GM23338 (cell line): ENCODE measurements at regions not wholly inside any gene's neighbourhood (a gene's known extent, or its start where the extent isn't known, plus 50 kb on each side); places are given as distances from the start of the nearest gene placed in this dataset.

Experiments used
- ATAC-seq: fragments of 200-7000 bp; cut with Tn5 transposase; 3 replicates; pipeline ENCODE4 v1.9.1; 2020
- DNase-seq: peaks from one replicate; pipeline ENCODE4 v3.0.0-alpha.2; 2015; ENCODE audit warnings: low spot score
- H2AFZ ChIP-seq: fragments of 200-600 bp; sonication (generic); 2 replicates; pipeline ENCODE4 v1.8.0; 2016; ENCODE audit warnings: antibody characterized with exemption, mild to moderate bottlenecking, moderate library complexity
- H3F3A ChIP-seq: fragments of 200-600 bp; sonication (generic); replicated peaks from 2 replicates; pipeline ENCODE4 v1.8.0; 2017; ENCODE audit warnings: antibody characterized with exemption, mixed run types, low read depth
- H3K27ac ChIP-seq: fragments of 200-600 bp; sonication (generic); 2 replicates; pipeline ENCODE4 v1.6.1; 2016; ENCODE audit warnings: low read depth
- H3K27me3 ChIP-seq: fragments of 200-600 bp; sonication (generic); 2 replicates; pipeline ENCODE4 v1.8.0; 2016; ENCODE audit warnings: mild to moderate bottlenecking, mixed run types, moderate library complexity; ENCODE audit not compliant: insufficient read depth
- H3K36me3 ChIP-seq: fragments of 200-600 bp; sonication (generic); 2 replicates; pipeline ENCODE4 v1.8.0; 2016; ENCODE audit warnings: mild to moderate bottlenecking; ENCODE audit not compliant: insufficient read depth
- H3K4me1 ChIP-seq: fragments of 200-600 bp; sonication (generic); 2 replicates; pipeline ENCODE4 v1.8.0; 2016; ENCODE audit warnings: mild to moderate bottlenecking, moderate library complexity; ENCODE audit not compliant: insufficient read depth
- H3K4me2 ChIP-seq: fragments of 200-600 bp; sonication (generic); 2 replicates; pipeline ENCODE4 v1.7.1; 2017; ENCODE audit warnings: mixed run types
- H3K4me3 ChIP-seq: fragments of 200-600 bp; sonication (generic); 2 replicates; pipeline ENCODE4 v1.6.1; 2016; ENCODE audit warnings: mixed run types
- H3K79me2 ChIP-seq: fragments of 200-600 bp; sonication (generic); replicated peaks from 2 replicates; pipeline ENCODE4 v1.8.0; 2017; ENCODE audit warnings: mild to moderate bottlenecking; ENCODE audit not compliant: insufficient read depth
- H3K9me2 ChIP-seq: fragments of 200-600 bp; sonication (generic); 2 replicates; pipeline ENCODE4 v1.8.0; 2017; ENCODE audit not compliant: insufficient read depth
- H4K20me1 ChIP-seq: fragments of 200-600 bp; sonication (generic); replicated peaks from 2 replicates; pipeline ENCODE4 v1.8.0; 2017; ENCODE audit warnings: mild to moderate bottlenecking; ENCODE audit not compliant: insufficient read depth
- H3K27ac Mint-ChIP-seq: 2 replicates; pipeline ENCODE4 v1.8.0; 2020; ENCODE audit warnings: inconsistent platforms, mild to moderate bottlenecking, moderate library complexity, mixed read lengths
- H3K27me3 Mint-ChIP-seq: 3 replicates; pipeline ENCODE4 v1.8.0; 2022; ENCODE audit warnings: low read depth, mild to moderate bottlenecking, moderate library complexity, mixed read lengths, inconsistent platforms; ENCODE audit not compliant: insufficient read depth, poor library complexity
- H3K36me3 Mint-ChIP-seq: 3 replicates; pipeline ENCODE4 v1.8.0; 2021; ENCODE audit warnings: low read depth, mild to moderate bottlenecking, inconsistent platforms, moderate library complexity, mixed read lengths
- H3K4me1 Mint-ChIP-seq: 3 replicates; pipeline ENCODE4 v1.8.0; 2020; ENCODE audit warnings: mild to moderate bottlenecking, inconsistent platforms, mixed read lengths
- H3K4me3 Mint-ChIP-seq: 3 replicates; pipeline ENCODE4 v1.8.0; 2021; ENCODE audit warnings: moderate library complexity, mild to moderate bottlenecking, inconsistent platforms, mixed read lengths
- H3K9me3 Mint-ChIP-seq: 3 replicates; pipeline ENCODE4 v1.8.0; 2020; ENCODE audit warnings: moderate library complexity, mild to moderate bottlenecking, inconsistent platforms, mixed read lengths
- CREB1 ChIP-seq: fragments of 250-450 bp; sonication (Bioruptor Pico); IDR thresholded peaks from 2 replicates; pipeline ENCODE4 v1.5.0; 2020; ENCODE audit warnings: low read depth, mild to moderate bottlenecking, moderate library complexity
- CTCF ChIP-seq, 2 experiments: fragments of 200-600 bp in 1 of 2; sonication (generic) in 1 of 2; conservative IDR thresholded peaks; 2 replicates each; pipeline versions ENCODE4 v1.5.1 to v1.6.1; 2016 to 2017; ENCODE audit warnings: antibody characterized with exemption in 2 of 2, low read depth in 2 of 2, mild to moderate bottlenecking in 2 of 2, moderate library complexity in 1 of 2
- ETS1 ChIP-seq: IDR thresholded peaks from 2 replicates; pipeline ENCODE4 v1.6.1; 2016; ENCODE audit warnings: antibody characterized with exemption
- EZH2 ChIP-seq: fragments of 200-600 bp; sonication (generic); IDR thresholded peaks from one replicate; pipeline ENCODE4 v1.8.0; 2017; ENCODE audit warnings: antibody characterized with exemption, mild to moderate bottlenecking, low read depth; ENCODE audit not compliant: unreplicated experiment
- EZH2phosphoT487 ChIP-seq: fragments of 200-600 bp; sonication (generic); IDR thresholded peaks from one replicate; pipeline ENCODE4 v1.8.1; 2018; ENCODE audit warnings: antibody characterized with exemption; ENCODE audit not compliant: unreplicated experiment
- JUNB ChIP-seq: IDR thresholded peaks from one replicate; pipeline ENCODE4 v1.6.1; 2016; ENCODE audit warnings: antibody characterized with exemption; ENCODE audit not compliant: unreplicated experiment
- NANOG ChIP-seq: IDR thresholded peaks from 2 replicates; pipeline ENCODE4 v1.6.1; 2016; ENCODE audit warnings: antibody characterized with exemption, borderline replicate concordance
- POLR2AphosphoS5 ChIP-seq: IDR thresholded peaks from 2 replicates; pipeline ENCODE4 v1.6.1; 2016; ENCODE audit warnings: antibody characterized with exemption, low read depth
- REST ChIP-seq: IDR thresholded peaks from one replicate; pipeline ENCODE4 v1.6.1; 2018; ENCODE audit warnings: antibody characterized with exemption; ENCODE audit not compliant: unreplicated experiment
- STAT1 ChIP-seq: IDR thresholded peaks from one replicate; pipeline ENCODE4 v1.6.1; 2016; ENCODE audit warnings: antibody characterized with exemption; ENCODE audit not compliant: unreplicated experiment
- ZNF114 ChIP-seq: fragments of 250-450 bp; sonication (Bioruptor Pico); IDR thresholded peaks from 2 replicates; pipeline ENCODE4 v1.5.0; 2020; ENCODE audit warnings: mild to moderate bottlenecking, moderate library complexity
- ZNF331 ChIP-seq: fragments of 250-450 bp; sonication (Bioruptor Pico); IDR thresholded peaks from 2 replicates; pipeline ENCODE4 v1.5.0; 2020; ENCODE audit warnings: low read depth, mild to moderate bottlenecking, moderate library complexity
- ZNF462 ChIP-seq: fragments of 250-450 bp; sonication (Bioruptor Pico); IDR thresholded peaks from 2 replicates; pipeline ENCODE4 v1.5.0; 2020; ENCODE audit warnings: mild to moderate bottlenecking, moderate library complexity

- TF ChIP-seq CTCF (conservative IDR thresholded peaks at IDR 0.05; ENCODE audit: low read depth in 2 of 2), result no peak
- no peak for TF ChIP-seq EZH2phosphoT487
- TF ChIP-seq ZNF114 (CRISPR knock-in tag), result no peak
- TF ChIP-seq REST, result no peak
- TF ChIP-seq JUNB, result no peak
- no peak for TF ChIP-seq ZNF331
- no peak for TF ChIP-seq POLR2AphosphoS5
- TF ChIP-seq CREB1 (CRISPR knock-in tag), result no peak
- no peak for TF ChIP-seq EZH2
- TF ChIP-seq NANOG, result no peak
Measured at GRCh38 chr7:10696064-10696463, 277.6 kb upstream of the PHF14 start (continued).

- H3K4me3 ChIP-seq, result no peak overlapping the region
- H3K27ac Mint-ChIP-seq, result no peak overlapping the region
- no peaks in the 10 kb centered on the region for H3K27me3 ChIP-seq
- ATAC-seq (no peak), DNase-seq (no peak)
- H3K36me3 Mint-ChIP-seq, result peaks cover 6% of the 10 kb centered on the region; the same call in 2 of the 3 replicates
- H3F3A ChIP-seq, result no peaks in the 10 kb centered on the region
- no peak for TF ChIP-seq JUNB
- TF ChIP-seq STAT1, result no peak
- no peak for TF ChIP-seq ZNF462 (CRISPR knock-in tag)
- no peak for TF ChIP-seq ETS1
- no peak for TF ChIP-seq ZNF114 (CRISPR knock-in tag)
- TF ChIP-seq ZNF331, result no peak
- TF ChIP-seq POLR2AphosphoS5, result no peak
- H3K4me1 ChIP-seq, result no peaks in the 10 kb centered on the region
- H3K27me3 Mint-ChIP-seq, result peaks cover 3% of the 10 kb centered on the region
- H3K79me2 ChIP-seq, result no peaks in the 10 kb centered on the region
- no peaks in the 10 kb centered on the region for H3K4me1 Mint-ChIP-seq
- no peaks in the 10 kb centered on the region for H3K36me3 ChIP-seq
- H3K9me3 Mint-ChIP-seq, result peaks cover 13% of the 10 kb centered on the region
- H2AFZ ChIP-seq, result no peak overlapping the region
- H3K4me2 ChIP-seq, result no peak overlapping the region
- H3K9me2 ChIP-seq, result no peaks in the 10 kb centered on the region
- no peaks in the 10 kb centered on the region for H4K20me1 ChIP-seq
- H3K4me3 Mint-ChIP-seq, result no peak overlapping the region
- H3K27ac ChIP-seq, result no peak overlapping the region
Measured at GRCh38 chr7:10703059-10703458, 270.6 kb upstream of the PHF14 start.
